ENCODE measurements at regions not wholly inside any gene's neighbourhood (a gene's known extent, or its start where the extent isn't known, plus 50 kb on each side); places are given as distances from the start of the nearest gene placed in this dataset.

- DNase-seq (ENCODE audit: low read depth), result no peak
Observed at GRCh38 chr5:61687371-61687770, 355.3 kb downstream of the ZSWIM6 start.

- DNase-seq (ENCODE audit: low read depth), result no peak
Observed at GRCh38 chr5:61689153-61689846, 357.2 kb downstream of the ZSWIM6 start.

DNA sequence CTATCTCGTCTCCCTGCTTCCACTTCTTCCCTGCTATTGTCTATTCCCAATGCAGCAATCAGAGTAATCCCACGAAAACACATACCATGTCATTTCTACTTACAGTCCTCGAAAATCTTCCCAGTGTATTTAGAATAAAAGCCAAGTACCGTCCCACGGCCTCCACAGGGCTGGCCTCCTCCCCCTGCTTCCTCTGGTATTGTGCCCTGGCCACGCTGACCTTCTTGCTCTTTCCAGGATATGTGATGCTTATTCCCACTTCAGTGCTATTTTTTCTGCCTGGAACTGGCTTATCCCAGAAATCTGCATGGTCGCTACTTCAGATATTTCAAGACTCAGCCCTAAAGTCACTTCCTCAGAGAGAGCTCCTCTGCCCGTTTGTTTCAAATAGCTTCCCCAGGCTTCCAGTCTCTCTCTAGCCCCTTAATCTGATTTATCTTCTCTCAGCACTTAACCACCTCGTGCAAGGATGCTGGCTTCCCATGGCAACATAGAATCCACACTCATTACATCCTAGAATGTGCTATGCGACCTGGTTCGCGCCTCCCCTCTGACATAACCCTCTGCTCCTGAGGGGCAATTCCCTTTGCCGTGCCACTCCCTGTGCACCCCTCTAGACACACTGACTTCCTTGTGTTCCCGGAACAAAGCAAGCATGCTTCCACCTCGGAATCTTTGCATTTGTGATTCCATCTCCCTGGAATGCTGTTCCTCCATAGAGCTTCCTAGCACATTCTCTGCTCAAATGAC lies 365.9 kb downstream of the ZSWIM6 start:
- DNase-seq (ENCODE audit: low read depth), result no peak

DNA sequence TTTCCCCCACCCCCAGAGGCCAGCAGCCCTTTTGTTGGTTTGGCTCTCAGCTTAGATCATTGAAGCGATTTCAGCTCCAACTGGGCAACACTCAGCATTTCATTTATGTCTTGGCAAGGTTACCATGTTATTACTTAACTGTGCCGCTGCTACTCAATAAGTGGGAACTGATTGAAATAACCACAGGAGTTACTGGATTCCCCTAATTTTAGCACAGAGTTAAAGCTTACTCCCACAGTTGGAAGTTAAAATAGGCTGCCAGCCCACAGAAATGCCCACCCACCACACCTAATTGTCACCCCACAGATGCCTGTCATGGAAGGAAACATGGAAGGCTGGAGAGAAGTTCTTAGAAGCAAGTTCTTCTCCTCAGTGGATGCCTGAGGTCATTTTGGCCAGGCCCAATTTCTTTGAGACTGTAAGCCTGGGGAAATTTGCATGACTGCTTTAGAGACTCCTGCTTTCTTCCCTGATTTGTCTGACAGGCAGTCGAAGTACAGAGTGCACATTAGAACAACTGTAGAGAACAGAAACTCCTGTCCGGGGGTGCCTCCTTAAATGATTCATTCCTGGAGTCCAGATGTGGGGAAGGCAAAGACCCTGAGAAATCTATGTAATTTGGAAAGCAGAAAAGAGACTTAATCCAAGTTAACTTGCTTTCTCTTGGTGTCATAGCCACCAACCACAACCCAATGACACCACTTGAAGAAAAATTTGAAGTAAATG lies 370.0 kb downstream of the ZSWIM6 start:
- DNase-seq (ENCODE audit: low read depth), result peak; percentile 1

GRCh38 chr5:61702784-61703183 lies 370.7 kb downstream of the ZSWIM6 start:
- no peak for DNase-seq (ENCODE audit: low read depth)

DNA sequence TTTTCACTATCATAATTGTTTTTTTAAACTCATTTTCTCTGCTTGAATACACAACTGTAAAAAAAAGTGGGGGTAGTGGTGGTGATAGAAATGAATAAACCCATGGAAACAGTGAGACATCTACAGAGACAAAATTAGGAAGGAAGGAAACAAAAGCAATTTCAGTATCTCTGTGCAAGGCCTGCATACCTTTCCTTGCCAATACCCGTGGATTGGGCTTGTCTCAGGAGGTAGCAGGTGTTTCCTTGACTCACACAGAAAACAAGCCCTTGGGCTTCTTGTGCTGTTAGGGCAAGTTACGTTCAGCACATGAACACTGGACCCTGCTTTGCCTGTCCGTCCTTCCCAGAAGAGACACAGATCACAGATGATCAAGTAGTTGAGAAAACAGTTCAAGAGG lies 372.2 kb downstream of the ZSWIM6 start:
- no peak for DNase-seq (ENCODE audit: low read depth)

GRCh38 chr5:61706751-61707150 lies 374.7 kb downstream of the ZSWIM6 start:
- no peak for DNase-seq (ENCODE audit: low read depth)

DNA sequence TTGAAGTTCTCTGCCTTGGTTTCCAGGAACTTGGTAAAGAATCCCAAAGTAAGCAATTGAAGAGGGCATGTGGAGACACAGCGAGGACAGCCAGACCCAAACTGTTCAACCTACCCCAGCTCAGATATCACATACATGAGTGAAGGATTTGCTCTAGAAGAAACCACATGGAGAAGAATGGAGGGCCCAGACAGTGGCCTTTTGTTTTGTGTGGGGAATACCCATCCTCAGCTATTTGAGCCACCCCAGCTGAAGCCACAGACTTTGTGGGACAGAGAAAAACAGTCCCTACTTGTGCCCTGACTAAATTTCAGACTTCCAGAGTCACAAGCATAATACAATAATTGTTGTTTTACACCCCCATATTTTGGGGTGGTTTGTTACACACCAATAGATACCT lies 387.1 kb downstream of the ZSWIM6 start:
- no peak for DNase-seq (ENCODE audit: low read depth)

DNA sequence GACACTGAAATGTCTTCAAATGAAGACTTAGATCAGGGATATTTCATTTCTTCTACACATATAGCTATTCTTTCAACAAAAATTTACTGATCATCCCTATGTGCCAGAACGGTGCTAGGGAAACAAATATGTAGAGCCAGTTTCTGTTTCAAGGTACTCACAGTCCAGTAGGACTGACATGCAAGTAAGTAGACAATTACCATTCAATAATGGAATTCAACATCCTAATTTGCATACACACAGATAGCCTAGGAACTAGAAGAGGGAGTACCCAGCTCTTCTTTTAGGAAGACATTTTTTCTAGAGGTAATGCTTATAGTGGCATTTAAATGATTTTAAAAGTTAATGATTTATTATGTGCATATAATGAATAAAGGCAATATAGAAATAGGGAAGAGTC lies 388.8 kb downstream of the ZSWIM6 start:
- DNase-seq (ENCODE audit: low read depth), result no peak

DNA sequence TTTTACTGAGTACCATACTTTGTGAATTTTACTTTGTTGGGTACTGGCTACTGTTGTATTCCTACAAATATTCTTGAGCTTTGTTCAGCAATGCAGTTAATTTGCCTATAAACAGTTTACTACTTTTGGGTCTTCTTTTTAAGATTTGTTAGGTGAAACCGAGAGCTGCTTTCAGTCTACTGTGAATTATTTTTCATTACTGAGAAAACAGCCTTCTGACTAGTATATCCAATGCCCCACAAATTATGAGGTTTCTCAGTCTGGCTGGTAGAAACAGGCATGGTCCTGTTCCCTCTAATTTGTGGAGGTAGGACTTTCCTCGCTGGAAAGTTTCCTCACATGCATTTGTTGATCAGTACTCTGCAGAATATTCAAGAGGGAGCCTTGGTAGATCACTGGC lies 392.0 kb downstream of the ZSWIM6 start:
- no peak for DNase-seq (ENCODE audit: low read depth)

DNA sequence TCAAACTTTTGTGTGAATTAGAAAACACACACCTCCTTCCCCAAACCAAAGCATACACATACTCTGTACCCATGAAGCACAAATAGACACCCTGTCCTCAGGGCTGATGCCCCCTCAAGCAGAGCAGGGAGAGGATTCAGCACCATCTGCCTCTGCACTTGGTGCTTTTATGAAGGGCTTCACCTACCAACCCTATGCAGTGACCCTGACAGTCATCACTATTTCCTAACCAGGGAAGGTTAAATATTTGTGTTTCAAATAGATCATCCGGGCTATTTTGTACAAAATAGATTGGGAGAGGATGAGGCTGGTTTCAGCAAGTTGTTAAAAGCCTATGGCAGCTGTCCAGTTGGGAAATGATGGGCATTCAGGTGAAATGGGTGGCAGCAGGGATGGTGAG lies 396.2 kb downstream of the ZSWIM6 start:
- no peak for DNase-seq (ENCODE audit: low read depth)

GRCh38 chr5:61730866-61731265 lies 398.8 kb downstream of the ZSWIM6 start:
- DNase-seq (ENCODE audit: low read depth), result no peak

GRCh38 chr5:61731267-61731945 lies 399.3 kb downstream of the ZSWIM6 start:
- no peak for DNase-seq (ENCODE audit: low read depth)

- no peak for DNase-seq (ENCODE audit: low read depth)
Observed at GRCh38 chr5:61731946-61732314, 399.9 kb downstream of the ZSWIM6 start.

DNA sequence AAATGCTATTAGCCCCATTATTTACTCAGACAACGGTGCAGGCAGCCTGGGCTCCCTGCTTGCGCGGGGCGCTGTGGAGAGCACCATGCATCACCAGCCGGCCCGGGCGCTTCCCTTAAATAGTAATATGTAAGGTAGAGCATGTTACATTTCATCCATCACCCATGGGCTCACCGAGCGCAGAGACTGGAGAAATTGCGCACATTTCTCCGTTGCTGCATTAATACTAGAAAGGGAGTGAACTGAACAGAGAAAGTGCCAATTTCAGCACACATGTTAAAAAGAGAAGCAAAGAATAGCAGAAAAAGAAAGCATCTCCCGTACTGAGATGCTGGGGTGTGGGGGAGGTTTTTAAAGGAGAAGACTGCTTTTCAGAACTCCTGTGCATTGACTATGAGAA lies 400.3 kb downstream of the ZSWIM6 start:
- DNase-seq (ENCODE audit: low read depth), result no peak

DNA sequence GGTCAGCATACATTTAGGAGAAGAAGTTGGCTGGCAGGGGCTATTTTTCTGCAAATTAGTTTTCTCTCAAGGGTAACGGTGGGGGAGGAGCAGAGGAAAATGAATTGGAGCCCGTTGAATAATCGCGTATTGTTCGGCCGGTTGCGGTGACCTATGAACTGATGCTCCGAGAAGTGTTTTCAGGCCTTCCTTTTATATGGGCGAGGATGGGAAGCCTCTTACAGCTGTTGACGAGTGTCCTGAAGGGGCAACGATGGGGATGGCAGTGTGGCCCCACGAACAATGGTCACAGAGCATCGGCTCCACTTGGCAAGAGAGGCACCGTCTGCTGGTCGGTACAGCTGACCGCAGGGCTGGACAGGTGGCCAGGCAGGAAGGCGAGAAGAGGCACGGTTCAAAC lies 400.7 kb downstream of the ZSWIM6 start:
- no peak for DNase-seq (ENCODE audit: low read depth)

DNA sequence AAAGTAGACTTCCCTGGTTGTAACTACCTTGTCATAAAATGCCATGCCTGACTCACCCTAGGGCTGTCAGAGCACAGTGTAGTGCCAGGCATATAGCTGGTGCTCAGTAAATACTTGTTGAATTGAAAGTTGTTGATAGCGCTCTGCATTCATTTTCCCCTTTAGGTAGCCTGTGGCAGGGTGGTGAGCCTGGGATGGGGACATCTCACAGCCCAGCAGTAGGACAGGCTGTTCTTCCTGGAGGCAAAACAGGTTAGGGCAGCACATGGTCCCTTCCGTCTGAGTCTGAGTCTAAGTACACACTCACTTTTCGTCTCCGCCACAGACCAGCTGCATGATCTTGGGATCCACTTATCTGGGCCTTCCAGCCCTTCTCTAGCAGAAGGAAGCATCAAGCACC lies 401.9 kb downstream of the ZSWIM6 start:
- no peak for DNase-seq (ENCODE audit: low read depth)

DNA sequence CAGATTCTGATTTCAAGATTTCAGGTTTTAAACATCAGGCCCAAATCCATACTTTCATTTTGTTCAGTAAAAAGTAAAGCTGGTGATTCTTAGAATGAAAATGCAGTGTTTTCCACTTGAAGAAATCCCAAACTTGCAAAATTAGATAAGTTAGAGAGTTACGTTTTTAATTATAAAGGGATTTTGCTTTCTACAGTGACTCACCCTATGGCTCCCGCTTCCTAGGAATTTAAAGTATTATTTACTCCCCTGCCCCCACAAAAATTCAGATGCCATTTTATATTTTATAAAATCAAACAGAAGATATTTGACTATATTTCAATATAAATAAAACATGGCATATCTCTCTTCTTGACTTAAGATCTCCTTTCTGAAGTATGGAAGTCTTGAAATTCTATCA lies 402.9 kb downstream of the ZSWIM6 start:
- no peak for DNase-seq (ENCODE audit: low read depth)

DNA sequence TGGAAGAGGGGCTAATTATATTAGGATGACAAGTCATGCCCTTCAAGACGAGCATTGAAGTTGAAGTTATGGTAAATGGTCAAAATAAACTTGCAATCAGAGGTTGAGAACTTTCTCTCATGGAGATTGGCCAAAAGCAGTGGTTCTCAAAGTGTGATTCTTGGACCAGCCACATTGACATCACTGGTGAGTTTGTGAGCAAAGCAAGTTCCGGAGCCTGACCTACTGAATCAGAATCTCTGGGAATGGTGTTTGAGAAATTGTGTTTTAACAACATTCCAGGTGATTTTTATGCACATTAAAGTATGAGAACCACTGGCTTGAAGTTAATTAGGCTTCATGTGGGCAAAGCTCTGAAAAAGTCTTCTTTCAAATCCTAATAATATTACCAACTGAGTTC lies 403.5 kb downstream of the ZSWIM6 start:
- DNase-seq (ENCODE audit: low read depth), result no peak

DNA sequence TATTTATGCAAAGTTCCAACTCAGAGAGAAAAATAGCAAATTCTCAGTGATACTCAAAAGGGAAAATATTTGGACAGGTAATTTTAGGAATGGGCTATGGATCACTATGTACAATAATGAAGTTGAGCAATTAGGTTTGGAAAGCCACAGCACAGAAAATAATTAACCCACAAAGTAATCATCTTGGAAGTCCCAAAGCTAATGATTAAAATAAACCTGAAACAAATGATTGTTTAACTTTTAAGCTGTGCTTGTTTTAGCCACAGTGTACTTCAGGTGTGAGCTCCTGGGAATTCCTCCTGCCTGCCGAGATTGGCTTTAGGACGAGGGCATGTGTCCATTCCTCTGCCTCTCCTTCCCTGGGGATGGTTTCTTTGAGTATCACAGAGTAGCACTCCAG lies 403.9 kb downstream of the ZSWIM6 start:
- DNase-seq (ENCODE audit: low read depth), result no peak

- DNase-seq (ENCODE audit: low read depth), result no peak
Observed at GRCh38 chr5:61737301-61737963, 405.4 kb downstream of the ZSWIM6 start.

DNA sequence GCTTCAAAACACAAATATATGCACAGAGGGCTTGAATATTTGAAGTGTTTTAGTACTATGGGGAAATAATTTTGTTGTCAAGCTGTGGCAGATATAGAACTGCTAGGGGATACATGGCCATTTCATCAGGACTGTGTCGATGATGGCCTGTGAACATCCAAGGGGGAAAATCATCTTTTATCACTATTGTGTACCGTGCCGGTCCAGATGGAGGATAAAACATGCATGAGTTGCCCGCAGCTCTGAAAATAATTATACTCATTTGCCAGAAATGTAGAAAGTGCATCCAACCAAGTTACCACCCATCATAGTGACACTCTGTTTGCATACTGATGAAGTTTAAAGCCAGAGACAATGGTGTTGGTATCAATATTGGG lies 405.9 kb downstream of the ZSWIM6 start:
- no peak for DNase-seq (ENCODE audit: low read depth)
